GM12873 (cell line): ENCODE measurements at regions not wholly inside any gene's neighbourhood (a gene's known extent, or its start where the extent isn't known, plus 50 kb on each side); places are given as distances from the start of the nearest gene placed in this dataset.

Experiments used
- TF ChIP-seq, protein P1 (sequence below): IDR thresholded peaks from 2 replicates; pipeline ENCODE4 v1.5.1; 2012; ENCODE audit warnings: low read depth, mild to moderate bottlenecking, moderate library complexity, low read length, control low read depth; ENCODE audit not compliant: insufficient read depth; ENCODE audit errors: missing control alignments

DNA sequence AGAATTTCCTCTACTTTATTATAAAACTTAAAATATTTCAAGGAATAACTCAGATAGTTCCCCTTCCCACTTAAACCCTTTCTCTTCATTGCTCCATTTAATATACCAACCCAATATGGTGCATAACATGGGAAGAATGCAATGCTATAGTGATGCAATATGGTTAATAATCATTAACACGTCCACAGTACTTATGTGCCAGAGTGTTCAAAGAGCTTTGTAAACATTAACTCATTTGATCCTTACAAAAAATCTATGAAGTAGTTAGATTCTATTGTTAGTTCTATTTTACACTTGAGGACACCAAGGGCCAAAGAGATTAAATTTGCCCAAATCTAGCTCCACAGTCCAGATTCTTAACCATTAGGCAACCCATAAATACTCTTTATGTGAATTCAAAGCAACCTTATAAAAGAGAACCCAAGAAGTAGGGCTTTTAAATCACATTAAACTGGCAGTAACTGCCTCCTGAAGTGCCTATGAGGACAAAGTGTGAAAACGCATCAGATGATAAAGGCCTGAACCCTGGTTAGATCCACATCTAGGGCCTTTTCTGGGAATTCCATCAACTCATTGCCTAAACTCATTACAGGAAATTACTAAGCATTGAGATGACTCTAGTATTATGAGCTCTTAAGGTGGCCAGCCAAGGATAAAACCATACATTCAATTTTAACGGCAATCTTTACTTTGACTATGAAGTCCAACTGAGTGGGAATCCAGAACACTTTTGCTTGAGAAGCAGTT is 94.3 kb downstream of the AREG start:
- TF ChIP-seq, protein P1, sequence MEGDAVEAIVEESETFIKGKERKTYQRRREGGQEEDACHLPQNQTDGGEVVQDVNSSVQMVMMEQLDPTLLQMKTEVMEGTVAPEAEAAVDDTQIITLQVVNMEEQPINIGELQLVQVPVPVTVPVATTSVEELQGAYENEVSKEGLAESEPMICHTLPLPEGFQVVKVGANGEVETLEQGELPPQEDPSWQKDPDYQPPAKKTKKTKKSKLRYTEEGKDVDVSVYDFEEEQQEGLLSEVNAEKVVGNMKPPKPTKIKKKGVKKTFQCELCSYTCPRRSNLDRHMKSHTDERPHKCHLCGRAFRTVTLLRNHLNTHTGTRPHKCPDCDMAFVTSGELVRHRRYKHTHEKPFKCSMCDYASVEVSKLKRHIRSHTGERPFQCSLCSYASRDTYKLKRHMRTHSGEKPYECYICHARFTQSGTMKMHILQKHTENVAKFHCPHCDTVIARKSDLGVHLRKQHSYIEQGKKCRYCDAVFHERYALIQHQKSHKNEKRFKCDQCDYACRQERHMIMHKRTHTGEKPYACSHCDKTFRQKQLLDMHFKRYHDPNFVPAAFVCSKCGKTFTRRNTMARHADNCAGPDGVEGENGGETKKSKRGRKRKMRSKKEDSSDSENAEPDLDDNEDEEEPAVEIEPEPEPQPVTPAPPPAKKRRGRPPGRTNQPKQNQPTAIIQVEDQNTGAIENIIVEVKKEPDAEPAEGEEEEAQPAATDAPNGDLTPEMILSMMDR = no peak

DNA sequence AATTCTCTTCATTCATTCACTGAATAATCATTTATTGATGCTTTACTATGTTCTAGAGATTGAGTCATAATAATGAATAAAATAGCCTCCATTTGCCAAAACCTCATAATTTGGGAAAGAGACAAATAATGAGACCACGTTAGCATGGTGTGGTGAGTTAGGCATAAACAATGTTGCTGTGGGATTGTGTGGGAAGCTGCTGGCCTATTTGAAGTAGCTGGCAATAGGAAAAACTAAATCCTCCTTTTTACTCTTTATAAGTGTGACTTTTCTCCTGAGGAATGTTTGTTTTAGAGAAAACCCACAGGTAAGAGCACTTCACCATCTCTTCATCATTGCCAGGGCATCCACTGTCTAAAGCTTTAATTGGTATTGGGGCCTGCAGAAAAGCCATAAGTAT is 95.3 kb downstream of the AREG start:
- TF ChIP-seq, protein P1 = no peak

DNA sequence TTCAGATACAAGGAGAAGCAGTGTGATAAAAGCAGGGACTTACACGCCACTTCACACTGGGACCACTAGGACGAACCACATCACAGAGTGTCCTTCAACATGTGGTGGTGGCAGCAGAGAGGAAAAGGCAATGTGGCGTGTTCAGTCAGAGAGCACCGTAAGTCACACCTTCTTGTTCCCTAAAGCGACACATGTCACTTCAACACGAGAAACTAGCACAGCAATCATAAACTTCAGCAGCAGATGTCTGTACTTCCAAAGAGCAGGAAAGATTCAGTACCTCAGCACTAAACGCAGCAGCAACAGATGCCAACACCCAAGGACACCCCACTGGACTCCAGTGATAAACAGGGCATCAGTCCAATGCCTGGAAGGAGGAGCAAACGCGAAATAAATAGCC is 96.7 kb downstream of the AREG start:
- TF ChIP-seq, protein P1 = no peak

DNA sequence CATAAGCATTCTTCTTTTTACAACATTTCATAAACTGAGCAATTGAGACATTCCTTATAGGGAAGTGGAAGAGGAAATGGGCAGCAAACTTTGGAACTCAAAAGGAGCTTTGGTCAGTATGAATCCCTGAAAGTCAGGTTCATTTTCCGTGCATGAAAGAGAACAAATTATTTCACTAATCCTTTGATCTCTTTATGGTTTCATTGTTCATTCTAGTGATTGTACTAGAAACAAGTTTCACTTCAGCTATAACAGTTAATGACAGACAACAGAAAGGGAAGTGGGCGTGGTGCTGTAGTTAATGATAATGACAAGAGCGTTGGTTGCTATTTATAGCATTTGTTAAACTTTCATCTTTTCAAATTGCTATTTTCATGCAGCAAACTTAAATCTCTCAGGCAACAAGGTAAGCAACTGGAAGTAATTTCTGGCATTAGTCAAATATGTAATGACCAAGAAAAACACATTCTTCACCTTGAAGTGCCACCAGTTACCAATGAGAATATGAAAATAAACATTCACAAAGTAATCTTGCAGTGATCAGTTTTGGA is 98.4 kb downstream of the AREG start:
- TF ChIP-seq, protein P1 = no peak

DNA sequence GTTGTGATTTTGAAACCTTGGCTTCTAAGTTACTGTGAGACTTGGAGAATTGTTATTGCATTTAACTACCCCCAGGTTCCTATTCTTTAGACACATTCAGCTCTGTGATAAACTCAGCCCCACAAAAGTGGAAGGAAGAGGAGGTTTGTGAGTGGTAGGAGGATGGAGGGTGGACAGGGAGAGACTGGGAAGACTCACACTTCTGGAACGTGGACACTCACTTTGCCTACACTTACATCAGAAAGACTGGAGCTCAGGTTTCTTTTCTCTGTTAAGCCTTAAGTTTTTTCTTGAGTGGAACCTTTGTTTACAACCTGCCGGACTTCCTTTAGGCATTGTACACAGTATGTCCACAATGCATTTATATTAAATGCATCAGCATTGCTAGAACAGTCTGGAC is 99.0 kb downstream of the AREG start:
- TF ChIP-seq, protein P1 = no peak

DNA sequence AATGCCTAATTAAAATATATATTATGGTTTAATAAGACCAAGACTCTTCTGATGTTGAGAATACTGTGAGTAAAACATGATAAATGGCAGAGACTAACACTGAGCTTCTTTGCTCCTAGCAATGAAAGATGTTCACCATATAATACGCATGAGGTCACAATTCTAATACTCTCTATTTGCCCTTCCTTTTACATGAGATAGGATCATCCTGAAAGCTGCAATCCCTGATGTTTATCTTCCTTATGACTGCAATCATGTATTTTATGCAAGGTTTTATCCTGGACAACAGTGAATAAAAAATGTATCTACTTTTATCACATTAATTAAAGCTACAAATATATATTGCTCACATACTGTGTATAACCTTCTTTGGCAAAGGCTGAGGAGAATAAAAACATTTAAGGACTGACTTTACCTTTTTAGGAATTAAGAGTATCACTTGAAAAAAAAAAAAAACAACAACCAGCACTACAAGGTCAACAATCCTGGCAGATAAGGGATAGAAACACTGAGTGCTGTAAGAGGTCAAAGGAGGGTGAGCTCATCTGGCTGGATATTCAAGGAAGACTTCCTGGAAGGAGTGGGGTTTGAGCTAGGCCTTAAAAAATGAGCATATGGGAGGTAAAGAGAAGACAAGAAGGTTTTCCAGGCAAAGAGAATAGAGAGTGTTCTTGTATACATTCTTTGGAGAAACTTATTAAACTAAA is 99.9 kb downstream of the AREG start:
- TF ChIP-seq, protein P1 = no peak

DNA sequence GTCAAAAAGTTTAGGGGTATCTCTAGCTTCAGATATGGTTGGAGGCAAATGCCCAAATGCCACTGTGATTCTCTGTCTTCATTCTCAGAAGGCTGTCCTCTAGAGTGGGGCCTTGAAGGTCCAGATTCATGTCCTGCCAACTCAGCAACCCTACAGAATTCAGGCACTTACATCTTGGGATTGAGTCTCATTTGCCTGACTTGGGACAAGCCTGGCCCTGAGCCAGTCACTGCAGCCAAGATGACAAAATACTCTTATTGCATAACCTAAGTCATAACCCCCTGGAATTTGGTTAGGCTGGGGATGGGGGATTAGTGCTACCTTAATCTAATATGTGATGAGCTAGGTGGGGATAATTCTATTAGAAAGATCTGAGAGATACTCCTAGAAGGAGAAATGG is 100.5 kb downstream of the AREG start:
- TF ChIP-seq, protein P1 = no peak
